EL (cell line): ENCODE measurements at regions not wholly inside any gene's neighbourhood (a gene's known extent, or its start where the extent isn't known, plus 50 kb on each side); places are given as distances from the start of the nearest gene placed in this dataset.
A peak's percentile ranks its signal among the peaks of the same experiment; 100 is the strongest.

Experiments
- DNase-seq: peaks from one replicate; pipeline ENCODE4 v3.0.0-alpha.2; 2016

DNA sequence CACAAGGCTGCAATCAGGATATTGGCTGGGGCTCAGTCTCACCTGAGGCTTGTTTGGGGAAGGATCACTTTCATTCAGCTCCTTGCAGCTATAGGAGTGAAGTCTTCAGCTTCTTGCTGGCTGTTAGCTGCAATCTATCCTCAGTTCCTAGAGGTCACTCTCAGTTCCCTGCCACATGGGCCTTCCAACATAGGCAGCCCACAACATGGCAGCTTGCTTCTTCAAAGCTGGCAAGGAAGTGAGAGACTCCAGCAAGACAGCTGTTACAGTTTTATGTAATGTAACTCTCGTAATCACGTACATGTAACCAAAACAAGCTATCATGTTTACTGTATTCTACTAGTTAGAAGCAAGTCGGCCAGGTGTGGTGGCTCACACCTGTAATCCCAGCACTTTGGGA, 226.9 kb downstream of the CDC5L start:
- DNase-seq = no peak

DNA sequence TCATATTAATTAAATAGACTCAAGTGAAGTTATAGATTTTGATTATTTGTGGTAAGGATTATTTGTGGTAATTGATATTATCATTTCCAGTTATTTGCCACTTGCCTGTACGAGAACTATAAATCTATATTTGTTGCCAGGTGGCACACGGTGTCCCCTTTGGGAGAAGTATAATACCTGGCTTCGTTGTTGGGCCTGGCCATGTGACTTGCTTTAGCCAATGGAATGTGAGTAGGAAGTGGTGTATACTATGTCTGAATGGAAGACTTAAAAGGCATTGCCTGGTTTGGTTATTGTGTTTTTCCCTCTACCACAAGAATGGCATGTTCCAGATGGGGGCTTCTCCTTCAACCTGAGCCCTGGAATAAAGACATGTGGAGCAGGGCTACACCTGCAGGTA, 228.1 kb downstream of the CDC5L start:
- no peak for DNase-seq

DNA sequence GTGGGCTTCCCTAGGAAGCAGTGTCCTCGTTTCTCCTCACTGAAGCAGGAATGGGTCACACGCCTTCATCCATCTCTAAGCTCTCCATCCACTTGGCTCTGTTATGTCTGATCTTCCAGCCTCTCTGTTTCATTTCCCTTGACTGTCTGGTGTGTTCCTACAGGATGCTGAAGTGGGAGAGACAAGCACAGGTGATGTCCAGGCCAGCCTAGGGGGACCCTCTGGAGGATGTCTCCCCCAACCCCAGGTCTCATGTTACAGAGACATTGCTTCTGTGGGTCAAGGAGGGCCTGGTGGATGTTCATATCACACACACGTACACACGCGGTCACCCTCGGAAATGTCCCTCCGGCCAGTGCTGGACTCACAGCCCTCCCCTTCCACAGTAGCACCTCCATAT, 229.9 kb downstream of the CDC5L start:
- no peak for DNase-seq

DNA sequence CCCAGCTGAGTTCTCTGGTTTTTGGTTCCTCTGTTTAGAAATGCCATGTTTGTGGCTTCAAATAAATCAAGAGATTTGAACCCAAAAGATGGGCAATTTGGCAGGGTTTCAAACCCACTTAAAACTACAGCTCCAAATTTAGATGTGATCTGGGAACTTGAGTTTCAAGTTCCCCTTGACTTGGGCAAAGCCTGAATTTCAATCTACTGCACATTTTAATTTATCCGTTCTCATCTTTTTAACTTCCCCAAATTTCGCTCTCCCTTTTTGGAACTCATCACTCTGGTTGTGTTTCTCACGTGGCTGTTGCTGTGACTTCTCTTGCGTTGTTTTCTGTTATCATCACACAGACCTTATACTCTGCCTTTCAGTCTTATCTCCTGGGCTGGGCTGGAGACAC, 230.9 kb downstream of the CDC5L start:
- DNase-seq = no peak

DNA sequence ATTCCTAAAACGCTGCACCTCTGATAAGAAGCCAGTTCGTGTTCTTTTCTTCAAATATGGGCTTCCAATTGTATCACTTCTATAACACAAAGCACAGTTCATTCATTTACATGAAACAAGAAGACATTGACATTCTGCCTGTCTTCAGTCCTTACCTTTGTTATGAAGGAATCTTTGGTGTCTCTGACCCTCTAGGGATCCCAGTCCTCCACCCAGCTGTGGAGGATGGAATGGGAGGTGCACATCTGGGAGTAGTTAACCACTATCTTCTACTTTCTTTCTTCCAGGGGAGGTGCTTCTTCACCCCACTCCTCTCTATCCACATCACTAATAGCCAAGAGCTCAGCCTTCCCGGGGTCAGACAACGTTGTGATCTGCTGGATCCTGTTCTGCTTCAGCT, 233.4 kb downstream of the CDC5L start:
- no peak for DNase-seq

DNA sequence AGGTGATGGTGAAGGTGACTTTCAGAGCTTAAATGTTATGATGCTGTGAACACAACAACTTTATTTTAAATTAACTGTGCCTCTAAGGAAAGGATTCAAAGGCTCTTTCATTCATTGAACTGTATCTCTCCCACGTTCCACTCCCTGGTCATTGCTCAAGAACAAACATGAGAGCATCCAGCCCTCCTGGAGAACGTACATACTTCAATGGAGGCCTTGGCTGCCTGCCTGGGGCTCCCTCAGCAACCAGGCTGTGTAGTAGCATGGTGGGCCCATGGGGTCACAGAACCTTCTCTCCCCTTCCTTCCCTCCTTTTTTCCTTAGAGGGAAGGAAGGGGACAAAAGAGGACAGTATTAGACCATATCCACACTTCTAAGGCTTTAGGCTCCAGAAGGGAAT, 234.3 kb downstream of the CDC5L start:
- DNase-seq = no peak

DNA sequence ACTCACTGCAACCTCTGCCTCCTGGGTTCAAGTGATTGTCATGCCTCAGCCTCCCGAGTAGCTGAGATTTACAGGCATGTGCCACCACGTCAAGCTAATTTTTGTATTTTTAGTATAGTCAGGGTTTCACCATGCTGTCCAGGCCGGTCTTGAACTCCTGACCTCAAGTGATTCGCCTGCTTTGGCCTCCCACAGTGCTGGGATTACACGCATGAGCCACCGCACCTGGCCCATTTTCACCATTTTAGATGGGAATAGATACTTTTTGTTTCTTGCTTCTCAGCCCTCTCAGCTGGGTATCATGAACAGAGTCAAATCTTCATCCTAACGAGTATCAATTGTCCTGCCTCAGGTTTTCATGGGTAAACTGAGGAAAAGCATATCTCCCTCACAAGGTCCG, 235.0 kb downstream of the CDC5L start:
- no peak for DNase-seq

DNA sequence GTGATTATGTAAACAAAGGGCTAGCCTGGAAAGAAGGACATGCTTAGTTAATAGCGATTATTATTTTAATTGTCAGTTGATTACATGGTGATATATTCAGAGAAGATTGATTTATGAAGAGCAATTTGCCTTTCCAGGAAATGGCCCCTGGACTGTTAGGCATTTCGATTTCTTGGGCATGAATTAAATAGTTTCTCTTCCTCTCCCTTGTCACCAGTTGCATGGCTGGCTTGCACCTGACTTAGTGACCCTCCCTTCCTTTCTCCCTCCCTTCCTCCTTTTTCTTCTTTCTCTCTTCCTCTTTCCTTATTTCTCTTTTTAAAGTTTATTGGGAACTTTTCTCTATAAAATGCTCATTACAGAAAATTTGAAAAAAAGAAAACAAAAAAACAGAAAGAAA, 235.4 kb downstream of the CDC5L start:
- DNase-seq = no peak

DNA sequence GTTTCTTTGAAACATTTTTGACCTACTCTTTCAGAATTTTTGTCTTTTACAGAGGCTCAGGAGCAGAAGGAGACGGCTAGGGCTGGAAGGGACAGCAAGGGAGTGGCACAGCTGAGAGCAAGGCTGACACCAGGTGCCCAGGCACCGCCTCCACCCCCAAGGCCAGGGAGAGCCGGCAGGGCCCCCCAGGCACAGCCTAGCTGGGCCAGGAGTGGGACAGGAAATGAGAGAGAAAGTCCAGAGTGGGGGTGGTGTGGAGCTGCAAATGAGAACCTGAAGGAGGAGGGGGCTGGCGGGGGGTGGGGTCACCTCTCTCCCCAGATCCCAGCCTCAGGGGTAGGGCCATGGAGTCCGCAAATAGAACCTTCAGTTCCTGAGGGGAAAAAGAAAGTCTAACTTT, 236.7 kb downstream of the CDC5L start:
- no peak for DNase-seq

DNA sequence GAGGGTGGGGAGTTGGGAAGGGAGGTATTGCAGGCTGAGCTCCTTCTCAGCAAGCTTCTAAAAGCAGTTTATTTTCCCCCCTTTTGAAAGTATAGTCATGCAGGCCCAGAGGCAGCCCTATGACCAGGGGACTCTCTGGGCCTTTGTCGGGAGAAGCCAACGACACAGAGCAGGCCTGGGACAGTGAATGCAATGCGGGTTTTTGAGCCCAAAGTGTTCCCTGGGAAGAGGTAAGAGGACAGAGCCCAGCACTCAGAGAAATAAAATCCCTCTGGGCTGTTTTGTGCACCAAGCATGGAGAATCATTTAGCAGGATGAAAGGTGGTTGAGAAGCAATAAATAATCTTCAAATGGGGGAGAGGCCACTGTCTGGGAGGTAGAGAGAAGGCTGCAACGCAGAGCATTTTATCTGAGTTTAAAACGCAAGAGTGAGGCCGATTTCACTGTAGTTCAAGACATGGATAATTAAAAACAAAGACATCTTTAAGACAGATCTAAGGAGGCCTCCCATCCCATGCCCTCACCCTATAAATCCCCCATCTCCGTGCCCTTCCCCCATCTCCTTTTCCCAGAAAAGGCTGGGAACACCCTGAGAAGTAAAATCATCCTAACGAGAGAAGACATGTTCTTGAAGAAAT, 237.5 kb downstream of the CDC5L start:
- DNase-seq = no peak

DNA sequence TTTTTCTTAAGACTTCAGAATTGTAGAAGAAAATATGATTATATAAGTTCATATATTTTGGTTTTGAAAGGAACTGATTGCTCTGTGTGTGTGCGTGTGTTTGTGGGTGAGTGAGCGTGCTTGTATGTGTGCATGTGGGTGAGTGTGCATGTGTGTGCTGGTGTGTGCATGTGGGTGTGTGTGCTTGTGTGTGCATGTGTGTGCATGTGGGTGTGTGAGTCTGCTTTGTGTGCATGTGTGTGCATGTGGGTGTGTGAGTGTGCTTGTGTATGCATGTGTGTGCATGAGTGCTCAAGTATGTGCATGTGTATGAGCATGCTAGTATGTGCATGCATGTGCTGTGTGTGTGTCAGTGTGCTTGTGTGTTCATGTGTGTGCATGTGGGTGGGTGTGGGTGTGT, 238.5 kb downstream of the CDC5L start:
- DNase-seq = no peak

DNA sequence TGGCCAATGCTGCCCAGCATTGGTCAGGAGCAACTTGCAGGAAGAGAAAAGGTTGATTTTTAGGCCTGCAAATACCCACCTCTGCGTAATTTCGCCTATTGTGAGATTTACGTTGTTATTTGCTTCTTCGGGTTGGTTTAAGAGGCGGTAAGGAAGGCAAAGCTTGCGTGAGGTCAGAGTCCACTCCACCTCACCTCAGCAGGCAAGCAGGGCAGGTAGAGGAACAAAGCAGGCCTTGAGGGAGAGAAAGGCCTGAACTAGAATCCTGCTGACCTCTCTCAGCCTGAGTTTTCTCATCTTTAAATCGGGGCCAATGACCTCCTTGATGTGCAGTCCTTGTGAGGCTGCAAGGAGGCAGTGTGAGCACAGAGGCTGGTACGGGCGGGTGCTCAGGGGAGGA, 239.1 kb downstream of the CDC5L start:
- DNase-seq = no peak

DNA sequence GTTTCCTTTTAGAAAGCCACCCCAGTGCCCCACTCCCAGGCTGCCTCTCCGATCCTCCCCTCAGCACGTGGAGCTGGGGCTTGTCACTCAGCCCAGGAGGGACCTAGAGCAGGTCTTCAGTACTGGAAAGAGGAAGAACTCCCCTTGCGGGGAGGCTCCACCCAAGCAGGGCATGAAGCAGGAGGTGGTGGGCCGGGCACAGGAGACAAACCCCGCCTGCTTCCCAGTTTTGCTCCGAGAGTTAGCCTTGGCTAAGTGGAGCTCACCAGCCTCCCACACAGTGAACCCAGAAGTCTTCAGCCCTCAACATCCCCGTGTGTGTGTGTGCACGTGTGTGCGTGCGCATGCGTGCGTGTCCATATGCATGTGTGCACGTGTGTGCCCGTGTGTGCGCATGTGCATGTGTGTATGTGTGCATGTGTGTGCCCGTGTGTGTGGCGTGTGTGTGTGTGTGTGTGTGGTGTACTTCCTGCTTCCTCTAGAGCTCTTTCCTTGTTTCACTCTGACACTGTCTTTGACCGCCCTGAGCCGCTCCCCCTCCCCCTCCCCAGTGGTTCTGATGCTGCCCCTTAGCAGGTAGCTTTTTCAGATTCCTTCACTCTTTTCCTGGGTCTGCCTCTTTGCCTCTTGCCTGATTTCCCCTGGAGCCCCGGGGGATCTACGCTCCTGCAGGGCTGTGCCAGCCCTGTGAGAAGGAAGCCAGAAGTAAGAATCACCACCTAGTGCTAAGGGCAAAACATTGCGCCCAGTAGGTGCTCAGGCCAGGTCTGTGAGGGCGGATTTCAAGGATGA, 239.8 kb downstream of the CDC5L start:
- no peak for DNase-seq

DNA sequence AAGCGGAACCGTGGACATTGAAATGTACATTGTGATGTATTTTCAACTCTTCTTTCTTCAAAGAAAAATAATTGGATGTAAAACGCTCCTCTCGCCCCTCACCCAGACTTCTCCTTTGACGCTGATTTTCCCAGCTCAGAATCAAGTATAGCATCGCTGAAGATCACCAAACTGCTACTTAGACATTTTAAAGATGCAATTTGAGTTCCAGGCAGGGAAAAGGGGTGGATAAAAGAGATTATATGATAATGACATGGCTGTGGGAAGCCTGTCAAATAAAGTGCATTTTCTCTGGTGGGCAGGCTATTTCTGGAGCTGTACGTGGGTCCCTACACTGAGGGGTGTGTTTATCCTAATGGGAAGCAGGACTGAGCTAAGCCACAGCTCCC, 240.4 kb downstream of the CDC5L start:
- DNase-seq = no peak

DNA sequence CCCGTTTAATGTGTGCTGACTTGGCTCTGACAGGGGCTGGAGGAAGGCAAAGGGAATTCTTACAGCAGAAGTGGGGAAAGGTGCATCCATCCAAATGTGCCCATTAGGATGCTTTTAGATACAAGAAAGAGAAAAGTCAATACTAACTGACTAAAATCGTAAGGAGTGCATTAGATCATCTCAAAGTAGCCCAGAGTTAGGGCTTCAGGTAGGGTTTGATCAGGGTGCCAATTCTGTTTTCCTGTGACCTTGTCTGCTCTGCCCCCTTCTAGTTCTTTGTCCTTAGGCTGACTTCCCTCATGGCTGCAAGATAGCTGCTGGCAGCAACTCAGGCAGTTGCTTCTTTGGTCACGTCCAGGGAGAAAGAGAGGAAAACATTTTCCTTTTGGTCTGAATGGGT, 240.8 kb downstream of the CDC5L start:
- DNase-seq = no peak

DNA sequence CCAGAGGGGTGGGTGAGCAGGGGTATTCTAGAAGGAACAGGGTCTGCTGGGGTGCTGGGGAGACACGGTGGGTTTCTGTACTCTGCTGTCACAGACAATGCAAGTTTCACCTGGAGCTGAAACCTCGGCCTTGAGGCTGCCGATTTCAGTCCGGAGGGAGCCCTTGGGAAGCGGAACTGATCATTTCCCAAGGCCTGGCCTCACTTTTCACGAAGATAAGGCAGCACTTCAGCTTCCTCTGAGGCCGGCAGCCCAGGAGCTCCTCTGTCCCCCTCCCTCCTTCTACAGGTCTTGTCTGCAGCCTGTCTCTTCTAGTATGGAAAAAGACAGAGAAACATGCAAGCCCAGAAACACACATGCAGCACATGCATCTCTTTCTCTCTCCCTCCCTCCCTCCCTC, 242.1 kb downstream of the CDC5L start:
- DNase-seq = no peak

DNA sequence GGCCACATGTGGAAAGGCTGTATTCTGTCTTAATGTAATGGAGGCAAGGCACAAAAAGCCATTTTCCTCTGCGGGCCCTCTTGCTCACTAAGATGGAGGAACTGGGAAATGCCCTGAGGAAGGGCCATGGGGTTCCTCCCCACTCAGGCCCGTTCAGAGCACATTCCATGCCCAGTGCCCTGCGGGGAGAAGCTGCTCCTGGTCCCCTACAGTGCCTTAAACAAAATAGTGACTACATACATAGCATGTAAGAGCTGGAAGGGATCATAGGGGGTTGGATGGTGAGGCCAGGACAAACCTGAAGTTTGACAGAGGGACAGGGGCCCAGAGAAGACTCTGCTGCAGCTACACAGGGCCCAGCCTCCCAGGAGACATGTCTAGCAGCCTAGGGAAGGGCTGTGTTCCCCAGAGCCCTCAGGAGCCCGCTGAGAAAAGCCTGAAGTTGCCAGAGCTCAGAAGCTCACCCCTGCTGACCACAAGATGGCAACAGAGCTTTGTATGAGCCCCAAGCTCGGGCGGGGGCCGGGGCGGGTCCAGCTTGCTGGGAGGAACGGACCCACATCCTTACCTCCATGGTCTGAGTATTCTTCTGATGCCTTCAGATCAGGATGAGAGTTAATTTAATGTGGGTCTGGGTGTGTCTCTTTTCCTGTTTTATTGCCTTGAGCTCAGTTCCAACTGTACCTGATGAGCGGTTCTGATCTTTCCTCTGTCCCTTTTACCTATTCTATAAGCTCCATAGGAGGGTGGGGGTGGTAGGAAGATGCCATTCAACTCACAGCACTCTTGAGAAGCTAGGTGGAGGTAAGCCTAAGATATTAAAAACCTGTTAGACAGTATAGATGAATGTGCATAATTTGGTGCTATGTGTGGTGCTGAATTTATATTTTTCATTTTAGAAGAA, 242.9 kb downstream of the CDC5L start:
- DNase-seq = peak; percentile 73

DNA sequence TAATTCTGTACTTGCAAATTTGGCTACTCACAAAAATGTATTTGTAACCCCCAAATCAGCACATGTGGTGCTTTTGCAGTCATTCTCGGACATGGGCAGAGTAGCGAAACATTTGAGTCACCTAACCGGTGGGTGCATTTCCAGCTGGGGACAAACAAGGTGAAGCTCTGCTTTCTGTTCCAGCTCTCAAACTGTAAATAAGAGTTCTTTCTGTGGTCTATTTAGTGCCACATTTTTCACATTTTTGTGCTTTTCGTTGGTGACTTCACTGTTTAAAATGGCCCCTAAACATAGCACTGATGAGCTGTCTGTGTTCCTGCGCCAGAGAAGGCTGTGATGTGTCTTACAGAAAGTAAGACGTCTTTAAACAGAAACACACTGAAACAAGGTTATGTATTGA, 244.5 kb downstream of the CDC5L start:
- peak; percentile 36 for DNase-seq

DNA sequence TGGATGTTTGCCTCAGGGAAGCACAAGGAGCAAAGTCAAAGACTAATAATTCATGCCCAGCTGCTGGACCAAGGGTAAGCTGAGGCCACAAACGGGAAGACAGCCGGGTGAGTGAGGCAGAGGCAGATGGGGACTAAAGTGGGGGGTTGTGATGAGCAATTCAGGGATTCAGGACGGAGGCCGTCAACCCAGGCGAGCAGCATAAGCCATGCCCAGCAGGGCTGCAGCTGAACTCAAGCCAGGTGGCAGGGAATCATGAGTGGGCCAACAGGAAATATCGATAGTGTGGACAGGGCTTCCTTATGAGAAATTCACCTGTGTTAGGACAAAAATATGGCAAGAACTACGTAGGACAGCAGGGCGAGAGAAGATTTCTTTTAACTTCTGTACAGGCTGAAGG, 246.8 kb downstream of the CDC5L start:
- no peak for DNase-seq

DNA sequence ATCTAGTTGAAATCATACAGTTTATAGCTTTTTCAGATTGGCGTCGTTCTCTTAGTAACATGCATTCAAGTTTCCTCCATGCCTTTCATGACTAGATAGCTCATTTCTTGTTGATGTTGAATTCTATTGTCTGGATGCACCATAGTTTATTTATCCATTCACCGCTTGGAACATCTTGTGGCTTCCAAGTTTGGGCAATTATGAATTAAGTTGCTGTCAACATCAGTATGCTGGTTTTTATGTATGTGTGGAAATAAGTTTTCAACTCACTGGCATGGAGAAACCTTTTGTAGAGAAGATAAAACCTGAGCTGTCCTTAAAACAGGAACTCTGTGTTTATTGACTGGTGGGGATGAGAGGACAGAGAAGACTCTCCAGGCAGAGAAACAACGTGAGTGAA, 248.0 kb downstream of the CDC5L start:
- no peak for DNase-seq

DNA sequence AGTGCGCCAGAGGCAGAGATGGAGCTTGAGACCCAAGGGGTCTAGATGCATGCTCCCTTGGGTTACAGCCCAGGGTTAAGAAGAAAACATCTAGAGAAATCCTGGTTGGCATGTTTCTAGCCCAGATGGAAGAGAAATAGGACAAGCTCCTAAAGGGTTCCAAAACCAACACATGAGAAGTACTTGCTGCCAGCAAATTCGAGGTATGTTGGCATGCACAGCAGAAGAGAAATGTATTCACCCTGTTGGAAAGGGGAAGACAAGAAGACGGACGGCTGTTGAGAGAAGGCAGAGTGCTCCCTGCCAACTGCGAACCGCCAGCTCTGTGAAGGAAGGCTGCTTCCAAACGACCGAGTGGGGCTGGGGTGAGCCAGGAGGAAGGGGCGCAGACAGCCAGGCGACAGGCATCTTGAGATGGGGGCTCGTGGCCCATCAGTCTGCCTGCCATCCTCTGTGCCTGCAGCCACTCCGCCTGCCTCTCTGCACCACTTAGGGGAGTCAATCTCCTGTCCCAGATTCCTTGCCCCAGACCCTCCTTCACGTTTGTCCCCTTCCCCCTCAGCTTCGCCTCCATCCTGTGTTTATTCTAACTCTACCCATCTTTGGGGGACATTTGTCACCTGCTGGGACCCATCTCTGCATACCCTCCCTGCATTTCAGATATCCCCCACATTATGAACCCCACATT, 249.2 kb downstream of the CDC5L start:
- DNase-seq = no peak

DNA sequence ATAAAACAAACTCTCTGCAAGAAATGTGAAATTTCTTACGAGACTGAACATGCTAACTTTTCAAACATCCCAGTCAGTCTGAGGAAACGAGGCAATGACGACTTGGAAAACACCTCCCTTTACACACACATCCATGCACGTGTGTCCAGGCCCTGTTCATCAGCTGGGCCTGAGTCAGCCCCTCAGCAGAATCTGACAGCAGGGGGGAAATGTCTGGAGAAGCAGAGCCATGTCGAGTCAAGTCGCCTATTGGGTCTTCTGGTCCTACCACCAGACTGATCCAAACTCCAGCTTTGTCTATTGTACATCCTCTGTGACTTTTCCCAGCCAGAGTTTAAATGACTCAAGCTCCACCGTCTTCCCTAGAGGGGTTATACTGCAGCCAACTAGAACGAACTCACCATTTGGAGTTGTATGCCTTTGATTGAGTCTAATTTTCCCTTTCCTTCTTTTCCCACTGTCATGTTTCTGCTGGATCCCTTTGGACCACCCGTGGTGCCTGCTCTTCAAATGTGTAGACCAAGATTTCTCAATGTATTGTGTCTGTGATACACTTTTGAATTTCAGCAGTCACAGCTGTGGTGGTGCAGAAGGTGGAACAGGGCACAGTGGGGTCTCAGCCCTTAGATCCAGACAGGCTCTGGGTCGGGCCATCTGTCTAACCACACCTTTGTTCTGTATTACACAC, 254.0 kb downstream of the CDC5L start:
- DNase-seq = no peak

DNA sequence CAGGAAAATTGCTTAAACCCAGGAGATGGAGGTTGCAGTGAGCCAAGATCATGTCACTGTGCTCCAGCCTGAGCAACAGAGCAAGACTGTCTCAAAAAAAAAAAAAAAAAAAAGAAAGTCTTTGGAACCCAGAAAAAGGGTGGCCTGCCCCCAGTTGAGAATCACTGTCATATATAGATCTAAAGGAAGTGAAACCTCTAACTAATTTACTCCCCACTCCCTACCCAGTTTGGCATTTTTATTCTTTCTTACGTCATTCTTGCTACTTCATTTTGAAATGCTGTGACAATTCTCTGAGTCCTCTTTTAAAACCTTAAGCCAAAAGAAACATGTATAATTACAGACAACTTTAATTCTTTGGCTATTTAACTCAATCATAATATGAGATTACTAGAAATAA, 254.8 kb downstream of the CDC5L start:
- no peak for DNase-seq
